NAMALWA (cell line): ENCODE measurements at regions not wholly inside any gene's neighbourhood (a gene's known extent, or its start where the extent isn't known, plus 50 kb on each side); places are given as distances from the start of the nearest gene placed in this dataset.
A peak's percentile ranks its signal among the peaks of the same experiment; 100 is the strongest.

Experiments
- DNase-seq: peaks from one replicate; pipeline ENCODE4 v3.0.0-alpha.2; 2015; ENCODE audit warnings: low spot score

GRCh38 chr4:53920883-53921282, 143.5 kb downstream of the CHIC2 start:
- no peak for DNase-seq

- DNase-seq = no peak
Measured at GRCh38 chr4:53920116-53920515, 144.3 kb downstream of the CHIC2 start.

- DNase-seq = no peak
Measured at GRCh38 chr4:53919535-53919934, 144.9 kb downstream of the CHIC2 start.

GRCh38 chr4:53917729-53918128, 146.7 kb downstream of the CHIC2 start:
- no peak for DNase-seq

- no peak for DNase-seq
Measured at GRCh38 chr4:53916431-53916889, 147.9 kb downstream of the CHIC2 start.

- no peak for DNase-seq
Measured at GRCh38 chr4:53914313-53915016, 149.9 kb downstream of the CHIC2 start.

GRCh38 chr4:53913771-53914170, 150.6 kb downstream of the CHIC2 start:
- DNase-seq = no peak

- no peak for DNase-seq
Measured at GRCh38 chr4:53912766-53913497, 151.5 kb downstream of the CHIC2 start.

GRCh38 chr4:53908661-53909078, 155.7 kb downstream of the CHIC2 start:
- DNase-seq = peak; percentile 64

- DNase-seq = no peak
Measured at GRCh38 chr4:53907772-53908171, 156.6 kb downstream of the CHIC2 start.

GRCh38 chr4:53906606-53907190, 157.7 kb downstream of the CHIC2 start:
- DNase-seq = no peak

- DNase-seq = peak; percentile 7
Measured at GRCh38 chr4:53905941-53906377, 158.4 kb downstream of the CHIC2 start.

- DNase-seq = no peak
Measured at GRCh38 chr4:53905276-53905940, 159.0 kb downstream of the CHIC2 start.

GRCh38 chr4:53902786-53903185, 161.6 kb downstream of the CHIC2 start:
- no peak for DNase-seq

- DNase-seq = no peak
Measured at GRCh38 chr4:53900271-53900649, 164.1 kb downstream of the CHIC2 start.

- no peak for DNase-seq
Measured at GRCh38 chr4:53899586-53900270, 164.7 kb downstream of the CHIC2 start.

- DNase-seq = no peak
Measured at GRCh38 chr4:53895137-53895536, 169.3 kb downstream of the CHIC2 start.

GRCh38 chr4:53890461-53890860, 173.9 kb downstream of the CHIC2 start:
- DNase-seq = no peak

- DNase-seq = no peak
Measured at GRCh38 chr4:53889326-53890055, 174.9 kb downstream of the CHIC2 start.

- DNase-seq = no peak
Measured at GRCh38 chr4:53886090-53886489, 178.3 kb downstream of the CHIC2 start.

- DNase-seq = no peak
Measured at GRCh38 chr4:53885668-53886067, 178.7 kb downstream of the CHIC2 start.
